ENCODE measurements at regions not wholly inside any gene's neighbourhood (a gene's known extent, or its start where the extent isn't known, plus 50 kb on each side); places are given as distances from the start of the nearest gene placed in this dataset.

DNA sequence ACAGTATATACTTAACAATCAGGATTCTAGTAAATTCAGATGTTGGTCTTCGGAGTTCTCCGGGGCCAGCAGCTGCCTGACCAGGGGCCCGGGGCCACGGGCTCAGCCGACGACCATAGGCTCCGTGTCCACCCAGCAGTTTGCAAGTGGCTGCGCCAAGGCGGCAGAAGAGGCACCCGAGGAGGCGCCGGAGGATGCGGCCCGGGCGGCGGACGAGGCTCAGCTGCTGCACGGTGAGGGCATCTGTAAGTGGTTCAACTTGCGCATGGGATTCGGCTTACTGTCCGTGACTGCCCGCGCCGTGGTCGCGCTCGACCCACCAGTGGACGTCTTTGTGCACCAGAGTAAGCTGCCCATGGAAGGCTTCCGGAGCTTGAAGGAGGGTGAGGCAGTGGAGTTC, 136.3 kb downstream of the NUP35 start:
- Histone ChIP-seq H3K27ac (ENCODE audit: low read depth in 2 of 2, low read length in 2 of 2) (no peak overlapping the region), H3K36me3 (ENCODE audit: control insufficient read depth in 2 of 3, insufficient read depth in 3 of 3, low read length in 3 of 3) (no peaks in the 10 kb centered on the region), H3K9ac (ENCODE audit: low read length in 3 of 3) (no peak overlapping the region), H3K27me3 (ENCODE audit: control insufficient read depth, insufficient read depth, low read length) (no peaks in the 10 kb centered on the region), H3K4me1 (ENCODE audit: control insufficient read depth in 2 of 3, insufficient read depth in 2 of 3, low read depth in 1 of 3, low read length in 3 of 3) (no peaks in the 10 kb centered on the region), H3K9me3 (ENCODE audit: control insufficient read depth in 2 of 3, insufficient read depth in 1 of 3, low read length in 3 of 3) (no peaks in the 10 kb centered on the region), H3K4me3 (ENCODE audit: low read length in 3 of 3) (no peak overlapping the region)
- DNase-seq (peak in 1 of 5 donors; percentile 52), FAIRE-seq (no peak)
- TF ChIP-seq CTCF (IDR thresholded peaks at IDR 0.05; ENCODE audit: borderline replicate concordance, extremely low read depth, insufficient read depth) = no peak
- intact Hi-C loops (cut with DNase I) = no loop called here

- no peak overlapping the region for H3K4me3 ChIP-seq (ENCODE audit: low read length in 3 of 3)
- H3K4me1 ChIP-seq (ENCODE audit: control insufficient read depth in 2 of 3, insufficient read depth in 2 of 3, low read depth in 1 of 3, low read length in 3 of 3) = no peaks in the 10 kb centered on the region
- H3K27ac ChIP-seq (ENCODE audit: low read depth in 2 of 2, low read length in 2 of 2) = no peak overlapping the region
- peaks cover 0 to 4% (median 0%) of the 10 kb centered on the region in 3 donors for H3K9me3 ChIP-seq (ENCODE audit: control insufficient read depth in 2 of 3, insufficient read depth in 1 of 3, low read length in 3 of 3)
- no peak for FAIRE-seq
- peak in 1 of 5 donors; percentile 28 for DNase-seq
- intact Hi-C loops (cut with DNase I) = no loop called here
- H3K9ac ChIP-seq (ENCODE audit: low read length in 3 of 3) = no peak overlapping the region
- H3K36me3 ChIP-seq (ENCODE audit: control insufficient read depth in 2 of 3, insufficient read depth in 3 of 3, low read length in 3 of 3) = no peaks in the 10 kb centered on the region
- H3K27me3 ChIP-seq (ENCODE audit: control insufficient read depth, insufficient read depth, low read length) = no peaks in the 10 kb centered on the region
- TF ChIP-seq CTCF (IDR thresholded peaks at IDR 0.05; ENCODE audit: borderline replicate concordance, extremely low read depth, insufficient read depth) = no peak
These were observed 140.8 kb downstream of the NUP35 start for GRCh38 chr2:183264890-183265535.

DNA sequence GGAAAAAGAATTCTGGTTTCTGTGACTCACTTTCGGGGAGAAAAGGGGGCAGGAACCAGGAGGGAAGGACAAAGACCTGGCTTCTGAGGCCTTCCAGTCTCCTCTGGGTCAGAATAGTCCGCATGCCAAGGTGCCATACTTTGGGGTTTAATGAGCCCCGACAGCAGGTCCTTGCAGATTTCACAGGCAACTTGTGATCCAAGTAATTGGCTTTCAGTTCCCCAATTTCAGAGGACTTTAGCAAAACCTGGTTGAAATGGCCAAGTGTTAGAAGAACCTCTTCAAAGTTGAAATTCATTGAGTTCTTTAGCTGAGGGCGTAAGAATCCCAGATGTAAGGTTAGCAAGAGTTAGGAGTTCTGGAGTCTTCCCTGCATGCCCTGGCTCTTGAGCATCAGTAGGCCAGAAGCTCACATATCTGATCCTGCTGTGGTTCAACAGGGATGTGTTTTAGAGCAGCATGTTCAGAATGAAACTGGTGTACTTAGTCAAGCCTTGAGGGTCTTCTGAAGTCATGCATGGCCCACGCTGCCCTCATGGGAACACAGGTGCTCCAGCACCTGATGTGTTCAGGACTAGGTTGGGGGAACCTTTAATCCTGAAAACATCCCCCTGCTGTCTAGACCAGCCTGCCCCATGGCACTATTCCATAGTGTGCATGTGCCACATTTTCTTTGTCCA, 143.0 kb downstream of the NUP35 start:
- H3K4me1 ChIP-seq (ENCODE audit: control insufficient read depth in 2 of 3, insufficient read depth in 2 of 3, low read depth in 1 of 3, low read length in 3 of 3) = no peaks in the 10 kb centered on the region
- H3K9me3 ChIP-seq (ENCODE audit: control insufficient read depth in 2 of 3, insufficient read depth in 1 of 3, low read length in 3 of 3) = peaks cover 0 to 4% (median 0%) of the 10 kb centered on the region in 3 donors
- no peak overlapping the region for H3K9ac ChIP-seq (ENCODE audit: low read length in 3 of 3)
- no peaks in the 10 kb centered on the region for H3K27me3 ChIP-seq (ENCODE audit: control insufficient read depth, insufficient read depth, low read length)
- DNase-seq (no peak), FAIRE-seq (no peak)
- no peak for TF ChIP-seq CTCF (IDR thresholded peaks at IDR 0.05; ENCODE audit: borderline replicate concordance, extremely low read depth, insufficient read depth)
- H3K27ac ChIP-seq (ENCODE audit: low read depth in 2 of 2, low read length in 2 of 2) = no peak overlapping the region
- no peaks in the 10 kb centered on the region for H3K36me3 ChIP-seq (ENCODE audit: control insufficient read depth in 2 of 3, insufficient read depth in 3 of 3, low read length in 3 of 3)
- no peak overlapping the region for H3K4me3 ChIP-seq (ENCODE audit: low read length in 3 of 3)
- intact Hi-C loops (cut with DNase I) = no loop called here
